DND-41 (cell line): ENCODE measurements at regions not wholly inside any gene's neighbourhood (a gene's known extent, or its start where the extent isn't known, plus 50 kb on each side); places are given as distances from the start of the nearest gene placed in this dataset.

Experiments used
- ATAC-seq: fragments of 200-7000 bp; cut with Tn5 transposase; 3 replicates; pipeline ENCODE4 v1.9.1; 2021; ENCODE audit warnings: low read depth; ENCODE audit not compliant: insufficient read depth
- DNase-seq: peaks from one replicate; pipeline ENCODE4 v3.0.0-alpha.2; 2020
- H2AFZ ChIP-seq: 2 replicates; pipeline ENCODE4 v1.6.0; 2012; ENCODE audit warnings: low read depth, low read length
- H3K27ac ChIP-seq: 2 replicates; pipeline ENCODE4 v1.5.1; 2012; ENCODE audit warnings: low read length, inconsistent platforms
- H3K27me3 ChIP-seq: fragments of 200-600 bp; sonication (generic); 2 replicates; pipeline ENCODE4 v1.6.0; 2012; ENCODE audit warnings: low read length, mild to moderate bottlenecking, inconsistent platforms; ENCODE audit not compliant: insufficient read depth, poor library complexity
- H3K36me3 ChIP-seq: 2 replicates; pipeline ENCODE4 v1.5.1; 2012; ENCODE audit warnings: low read length, inconsistent platforms; ENCODE audit not compliant: insufficient read depth
- H3K4me1 ChIP-seq: 2 replicates; pipeline ENCODE4 v1.5.1; 2012; ENCODE audit warnings: mild to moderate bottlenecking, low read length; ENCODE audit not compliant: insufficient read depth
- H3K4me2 ChIP-seq: 2 replicates; pipeline ENCODE4 v1.6.0; 2012; ENCODE audit warnings: mild to moderate bottlenecking, moderate library complexity, low read length, inconsistent platforms; ENCODE audit not compliant: insufficient read depth
- H3K4me3 ChIP-seq, 2 experiments: fragments of 200-600 bp in 1 of 2; shearing (Covaris generic) in 1 of 2; 2 replicates each; pipeline ENCODE4 v1.5.1; 2012 to 2016; ENCODE audit warnings: inconsistent platforms in 2 of 2, low read length in 2 of 2, mild to moderate bottlenecking in 2 of 2, low read depth in 1 of 2, moderate library complexity in 1 of 2
- H3K79me2 ChIP-seq: 2 replicates; pipeline ENCODE4 v1.6.0; 2012; ENCODE audit warnings: low read length, inconsistent platforms; ENCODE audit not compliant: insufficient read depth
- H3K9ac ChIP-seq: 2 replicates; pipeline ENCODE4 v1.6.0; 2012; ENCODE audit warnings: low read depth, mild to moderate bottlenecking, inconsistent platforms, low read length, moderate library complexity
- H3K9me3 ChIP-seq: 2 replicates; pipeline ENCODE4 v1.5.1; 2012; ENCODE audit warnings: low read length, moderate library complexity, mild to moderate bottlenecking, inconsistent platforms; ENCODE audit not compliant: insufficient read depth, severe bottlenecking
- H4K20me1 ChIP-seq: 2 replicates; pipeline ENCODE4 v1.6.0; 2012; ENCODE audit warnings: low read length; ENCODE audit not compliant: insufficient read depth
- CTCF ChIP-seq: IDR thresholded peaks from 2 replicates; pipeline ENCODE4 v1.5.1; 2012; ENCODE audit warnings: borderline replicate concordance, low read length, moderate library complexity, mild to moderate bottlenecking; ENCODE audit not compliant: poor library complexity, severe bottlenecking; ENCODE audit errors: extremely low read depth
- EZH2 ChIP-seq: IDR thresholded peaks from 3 replicates; pipeline ENCODE4 v1.6.1; 2012; ENCODE audit warnings: borderline replicate concordance, low read depth, mild to moderate bottlenecking, moderate library complexity, low read length, inconsistent platforms; ENCODE audit not compliant: severe bottlenecking

- DNase-seq (no peak), ATAC-seq (no peak)
- Histone ChIP-seq H3K4me2 (no peak overlapping the region), H3K27ac (no peak overlapping the region), H4K20me1 (no peaks in the 10 kb centered on the region), H3K27me3 (no peaks in the 10 kb centered on the region), H3K9ac (no peak overlapping the region), H3K79me2 (no peaks in the 10 kb centered on the region), H3K9me3 (no peaks in the 10 kb centered on the region), H3K4me3 (no peak overlapping the region), H2AFZ (no peak overlapping the region), H3K36me3 (no peaks in the 10 kb centered on the region), H3K4me1 (no peaks in the 10 kb centered on the region)
- no peak for TF ChIP-seq CTCF
- no peak for TF ChIP-seq EZH2
Measured at GRCh38 chr13:79919091-79919490, 421.8 kb downstream of the SPRY2 start.

- DNase-seq, result no peak
- H3K79me2 ChIP-seq, result no peaks in the 10 kb centered on the region
- H3K27me3 ChIP-seq, result no peaks in the 10 kb centered on the region
- H3K4me2 ChIP-seq, result no peak overlapping the region
- ATAC-seq, result no peak
- H3K4me1 ChIP-seq, result no peaks in the 10 kb centered on the region
- TF ChIP-seq EZH2 (no peak), CTCF (no peak)
- no peak overlapping the region for H3K27ac ChIP-seq
- no peak overlapping the region for H2AFZ ChIP-seq
- H4K20me1 ChIP-seq, result no peaks in the 10 kb centered on the region
- no peaks in the 10 kb centered on the region for H3K9me3 ChIP-seq
- no peak overlapping the region for H3K9ac ChIP-seq
- no peaks in the 10 kb centered on the region for H3K36me3 ChIP-seq
- no peak overlapping the region for H3K4me3 ChIP-seq
Measured at GRCh38 chr13:79918620-79919019, 422.3 kb downstream of the SPRY2 start.

- Histone ChIP-seq H3K9me3 (no peaks in the 10 kb centered on the region), H3K27me3 (no peaks in the 10 kb centered on the region)
Measured at GRCh38 chr13:79917628-79918027, 423.3 kb downstream of the SPRY2 start.

More at GRCh38 chr13:79917628-79918027, 423.3 kb downstream of the SPRY2 start:
- no peak for TF ChIP-seq EZH2
- TF ChIP-seq CTCF, result no peak
- Histone ChIP-seq H3K79me2 (no peaks in the 10 kb centered on the region), H4K20me1 (no peaks in the 10 kb centered on the region), H3K4me1 (no peaks in the 10 kb centered on the region), H3K9ac (no peak overlapping the region), H2AFZ (no peak overlapping the region), H3K4me3 (no peak overlapping the region), H3K36me3 (no peaks in the 10 kb centered on the region), H3K4me2 (no peak overlapping the region), H3K27ac (no peak overlapping the region)
- DNase-seq, result no peak
- ATAC-seq, result no peak
